ENCODE measurements at regions not wholly inside any gene's neighbourhood (a gene's known extent, or its start where the extent isn't known, plus 50 kb on each side); places are given as distances from the start of the nearest gene placed in this dataset.
"Not testable (repeated sequence)": the region's sequence is repeated elsewhere in the genome, so short reads cannot be mapped to it uniquely, and the experiment has no call there.

DNA sequence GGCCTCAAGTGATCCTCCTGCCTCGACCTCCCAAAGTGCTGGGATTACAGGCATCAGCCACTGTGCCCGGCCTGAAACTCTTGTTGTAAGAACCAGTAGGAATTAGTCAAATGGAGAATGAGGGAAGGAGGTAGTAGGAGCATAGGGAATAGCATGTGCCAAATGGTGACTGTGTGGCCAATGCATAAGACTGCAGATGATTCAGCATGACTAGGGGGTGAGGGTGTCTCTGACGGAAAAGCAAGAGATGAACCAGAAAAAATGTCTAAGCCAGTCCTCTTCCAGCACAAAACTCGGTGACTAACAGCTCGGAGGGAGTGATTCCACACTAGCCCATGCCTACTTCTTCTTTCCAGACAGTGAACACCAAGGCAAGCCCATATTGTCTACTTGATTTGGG is 58.2 kb upstream of the DUSP21 start:
- Histone ChIP-seq H3K4me1 (no peaks in the 10 kb centered on the region), H3K36me3 (no peaks in the 10 kb centered on the region), H3K27ac (no peak overlapping the region), H3K27me3 (no peaks in the 10 kb centered on the region), H3K4me3 (no peak overlapping the region), H3K9me3 (replicated peaks) (no peaks in the 10 kb centered on the region)
- DNase-seq = no peak

DNA sequence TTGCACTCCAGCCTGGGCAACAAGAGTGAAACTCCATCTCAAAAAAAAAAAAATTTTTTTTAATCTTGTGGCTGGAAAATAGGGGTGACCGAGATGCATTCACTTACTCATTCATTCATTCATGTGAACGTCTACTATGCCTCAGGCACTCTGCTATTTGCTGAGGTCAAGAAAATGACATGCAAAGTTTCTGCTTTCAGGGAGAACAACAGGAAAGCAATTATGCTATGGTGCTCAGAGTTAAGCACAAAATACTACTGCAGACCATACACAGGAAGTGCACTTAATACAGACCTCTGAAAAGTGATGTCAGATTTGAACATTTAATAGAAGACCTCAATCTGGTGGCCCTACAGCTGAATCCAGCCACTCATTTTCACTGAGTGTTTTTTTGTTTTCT is 59.6 kb upstream of the DUSP21 start:
- H3K36me3 ChIP-seq = no peaks in the 10 kb centered on the region
- no peak for DNase-seq

DNA sequence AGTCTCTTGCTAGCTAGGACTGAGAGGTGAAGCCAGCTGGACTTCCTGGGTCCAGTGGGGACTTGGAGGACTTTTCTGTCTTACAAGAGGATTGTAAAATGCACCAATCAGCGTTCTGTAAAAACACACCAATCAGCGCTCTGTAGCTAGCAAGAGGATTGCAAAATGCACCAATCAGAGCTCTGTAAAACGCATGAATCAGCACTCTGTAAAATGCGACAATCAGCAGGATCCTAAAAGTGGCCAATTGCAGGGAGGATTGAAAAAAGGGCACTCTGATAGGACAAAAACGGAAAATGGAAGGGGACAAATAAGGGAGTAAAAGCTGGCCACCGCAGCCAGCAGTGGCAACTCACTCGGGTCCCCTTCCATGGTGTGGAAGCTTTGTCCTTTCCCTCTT is 65.6 kb upstream of the DUSP21 start:
- no peak overlapping the region for H3K27ac ChIP-seq
- no peak overlapping the region for H3K4me3 ChIP-seq
- H3K36me3 ChIP-seq = no peaks in the 10 kb centered on the region
- H3K9me3 ChIP-seq (replicated peaks) = no peaks in the 10 kb centered on the region
- no peaks in the 10 kb centered on the region for H3K4me1 ChIP-seq
- no peaks in the 10 kb centered on the region for H3K27me3 ChIP-seq
- no peak for DNase-seq

More for the DNA sequence above, 59.6 kb upstream of the DUSP21 start:
- no peaks in the 10 kb centered on the region for H3K4me1 ChIP-seq
- no peaks in the 10 kb centered on the region for H3K27me3 ChIP-seq
- no peak overlapping the region for H3K4me3 ChIP-seq
- H3K9me3 ChIP-seq (replicated peaks) = no peaks in the 10 kb centered on the region
- H3K27ac ChIP-seq = no peak overlapping the region

DNA sequence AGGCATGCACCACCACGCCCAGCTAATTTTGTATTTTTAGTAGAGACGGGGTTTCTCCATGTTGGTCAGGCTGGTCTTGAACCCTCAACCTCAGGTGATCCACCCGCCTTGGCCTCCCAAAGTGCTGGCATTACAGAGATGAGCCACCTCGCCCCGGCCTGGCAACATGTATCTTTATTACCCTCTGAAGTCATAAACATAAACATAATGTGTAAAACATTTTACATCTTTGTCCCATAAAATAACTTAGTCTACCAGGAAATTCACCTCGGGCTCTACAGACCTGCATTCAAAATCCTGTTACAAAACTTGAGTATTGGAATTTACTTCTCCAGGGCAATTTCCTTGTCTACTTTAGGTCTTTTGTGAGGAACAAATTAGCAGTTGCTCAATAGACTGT is 68.1 kb upstream of the DUSP21 start:
- no peak for DNase-seq
- H3K27me3 ChIP-seq = no peaks in the 10 kb centered on the region
- no peak overlapping the region for H3K4me3 ChIP-seq
- no peaks in the 10 kb centered on the region for H3K9me3 ChIP-seq (replicated peaks)
- no peaks in the 10 kb centered on the region for H3K4me1 ChIP-seq
- H3K36me3 ChIP-seq = no peaks in the 10 kb centered on the region
- no peak overlapping the region for H3K27ac ChIP-seq

DNA sequence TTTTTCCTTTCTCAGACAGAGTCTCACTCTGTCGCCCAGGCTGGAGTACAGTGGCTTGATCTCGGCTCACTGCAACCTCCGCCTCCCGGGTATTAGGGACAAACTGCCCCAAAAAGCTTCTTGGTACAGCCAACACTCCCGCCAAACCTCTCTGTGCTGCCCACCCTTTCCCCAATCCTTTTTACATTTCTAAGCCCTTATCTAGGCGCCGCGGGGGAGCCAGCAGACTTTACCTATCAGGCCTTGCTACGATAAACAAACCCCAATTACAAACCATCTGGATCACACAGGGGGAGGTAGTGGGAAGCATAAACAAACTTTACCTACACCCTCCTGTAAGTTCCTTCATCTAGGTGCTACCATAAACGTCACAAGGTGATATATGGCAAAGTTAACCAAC is 69.8 kb upstream of the DUSP21 start:
- H3K27me3 ChIP-seq; H3K27ac ChIP-seq; H3K36me3 ChIP-seq; H3K4me3 ChIP-seq; H3K9me3 ChIP-seq (replicated peaks); H3K4me1 ChIP-seq; DNase-seq: not testable (repeated sequence)

DNA sequence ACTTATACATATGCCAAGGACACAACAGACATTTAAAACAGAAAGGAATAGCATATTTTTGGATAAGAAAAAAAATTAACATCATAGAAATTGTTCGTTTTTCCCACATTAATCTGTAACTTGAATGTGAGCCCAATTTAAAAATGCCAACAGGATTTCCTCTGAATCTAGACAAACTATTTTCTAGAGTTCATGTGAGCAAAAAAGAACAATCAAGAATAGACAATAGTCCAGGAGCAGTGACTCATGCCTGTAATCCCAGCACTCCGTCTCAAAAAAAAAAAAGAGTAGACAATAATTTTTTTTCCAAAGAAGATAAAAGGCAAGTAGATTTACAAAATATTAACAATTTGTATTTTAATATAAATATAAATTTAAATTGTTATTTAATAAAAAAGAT is 73.7 kb upstream of the DUSP21 start:
- Histone ChIP-seq H3K4me3 (no peak overlapping the region), H3K36me3 (no peaks in the 10 kb centered on the region), H3K4me1 (no peaks in the 10 kb centered on the region), H3K27ac (no peak overlapping the region), H3K27me3 (no peaks in the 10 kb centered on the region), H3K9me3 (replicated peaks) (no peaks in the 10 kb centered on the region)
- DNase-seq = no peak

DNA sequence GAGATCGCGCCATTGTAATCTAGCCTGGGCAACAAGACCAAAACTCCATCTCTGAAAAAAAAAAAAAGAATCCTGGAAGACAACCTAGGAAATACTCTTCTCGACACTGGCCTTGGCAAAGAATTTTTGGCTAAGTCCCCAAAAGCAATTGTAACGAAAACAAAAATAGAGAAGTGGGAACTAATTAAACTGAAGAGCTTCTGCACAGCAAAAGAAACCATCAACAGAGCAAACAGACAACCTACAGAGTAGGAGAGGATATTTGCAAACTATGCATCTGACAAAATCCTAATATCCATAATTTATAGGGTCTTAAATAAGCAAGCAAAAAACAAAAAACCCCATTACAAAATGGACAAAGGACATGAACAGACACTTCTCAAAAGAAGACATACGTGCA is 76.5 kb upstream of the DUSP21 start:
- no peaks in the 10 kb centered on the region for H3K27me3 ChIP-seq

DNA sequence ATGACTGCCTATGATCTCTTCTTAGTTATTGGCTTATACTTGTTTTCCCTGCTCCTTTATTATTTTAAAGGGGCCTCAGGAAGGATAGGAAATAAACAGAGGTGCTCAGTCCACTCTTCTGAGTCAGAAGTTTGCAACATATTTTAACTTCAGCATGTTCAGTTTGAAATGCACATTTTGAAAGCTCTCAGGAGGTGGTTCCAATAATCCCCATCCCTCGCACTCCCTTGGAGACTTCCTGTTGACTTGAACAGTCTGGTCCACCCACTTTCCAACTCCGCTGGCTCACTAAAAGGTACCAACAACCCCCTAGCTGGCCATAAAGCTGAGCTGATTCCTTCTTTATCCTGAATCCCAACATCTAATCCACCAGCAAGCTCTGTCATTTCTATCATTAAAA is 78.3 kb upstream of the DUSP21 start:
- no peaks in the 10 kb centered on the region for H3K9me3 ChIP-seq (replicated peaks)
- DNase-seq = no peak
- H3K4me1 ChIP-seq = no peaks in the 10 kb centered on the region
- no peaks in the 10 kb centered on the region for H3K27me3 ChIP-seq
- no peak overlapping the region for H3K4me3 ChIP-seq
- H3K27ac ChIP-seq = no peak overlapping the region
- H3K36me3 ChIP-seq = no peaks in the 10 kb centered on the region

More for the DNA sequence above, 76.5 kb upstream of the DUSP21 start:
- no peak for DNase-seq
- Histone ChIP-seq H3K27ac (no peak overlapping the region), H3K4me1 (no peaks in the 10 kb centered on the region), H3K4me3 (no peak overlapping the region), H3K9me3 (replicated peaks) (no peaks in the 10 kb centered on the region), H3K36me3 (no peaks in the 10 kb centered on the region)

DNA sequence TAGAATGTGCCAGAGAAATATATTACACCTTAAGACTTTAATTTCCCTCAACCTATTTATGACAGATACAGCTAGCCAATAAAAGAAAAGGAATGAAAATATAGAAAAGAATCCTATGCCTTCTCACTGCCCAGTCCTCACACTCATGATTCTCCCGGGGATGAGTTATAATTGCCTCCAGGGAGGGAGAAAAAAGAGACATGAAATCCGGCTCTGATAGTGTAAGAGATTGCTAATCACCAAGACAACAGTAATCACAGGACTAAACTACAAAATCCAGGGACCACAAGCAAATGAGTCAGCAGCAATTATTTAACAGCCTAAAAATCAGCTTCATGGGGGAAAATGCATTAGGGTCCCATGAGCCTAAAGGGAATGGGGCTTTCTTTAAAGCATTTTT is 95.9 kb upstream of the DUSP21 start:
- Histone ChIP-seq H3K36me3 (no peaks in the 10 kb centered on the region), H3K27ac (no peak overlapping the region), H3K4me3 (no peak overlapping the region), H3K4me1 (no peaks in the 10 kb centered on the region), H3K9me3 (replicated peaks) (no peaks in the 10 kb centered on the region), H3K27me3 (no peaks in the 10 kb centered on the region)
- DNase-seq = no peak

DNA sequence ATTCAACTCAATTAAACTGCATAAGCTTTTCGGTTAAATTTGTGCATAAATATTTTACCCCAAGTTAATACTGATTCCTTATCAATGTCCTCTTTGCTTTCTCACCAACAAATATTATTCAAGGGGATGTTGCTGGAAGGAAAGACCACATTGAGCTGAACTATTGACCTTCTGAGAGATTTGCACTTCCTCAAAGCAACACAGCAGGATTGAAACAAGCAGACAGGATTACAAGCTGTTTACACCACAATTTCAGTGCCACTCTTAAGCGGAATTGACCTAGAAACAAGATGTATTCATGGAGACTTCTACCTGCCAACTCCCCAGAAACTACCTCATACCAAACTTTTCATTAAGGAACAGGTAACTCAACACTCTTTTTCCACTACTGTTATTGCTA is 96.5 kb upstream of the DUSP21 start:
- Histone ChIP-seq H3K9me3 (replicated peaks) (no peaks in the 10 kb centered on the region), H3K4me1 (no peaks in the 10 kb centered on the region), H3K4me3 (no peak overlapping the region), H3K36me3 (no peaks in the 10 kb centered on the region), H3K27ac (no peak overlapping the region), H3K27me3 (no peaks in the 10 kb centered on the region)
- no peak for DNase-seq

DNA sequence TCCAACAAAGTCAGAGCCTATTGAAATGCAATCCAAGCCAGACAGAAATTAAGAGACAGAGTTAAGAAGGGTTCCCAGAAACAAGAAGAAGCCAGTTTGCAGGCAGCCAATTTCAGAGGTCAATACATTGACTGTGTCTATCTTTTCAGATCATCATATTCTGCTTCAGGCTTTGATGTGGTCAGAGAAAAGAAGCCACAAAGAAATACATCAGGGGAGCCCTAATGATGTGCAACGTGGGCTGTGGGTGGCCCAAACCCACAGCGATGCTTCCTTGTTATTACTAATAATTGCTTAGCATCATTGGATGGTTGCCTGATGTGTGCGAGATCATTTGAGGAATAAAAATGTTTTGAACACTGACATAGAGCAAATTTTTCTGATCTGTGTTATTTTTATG is 99.0 kb upstream of the DUSP21 start:
- no peak for DNase-seq
- Histone ChIP-seq H3K27ac (no peak overlapping the region), H3K4me3 (no peak overlapping the region), H3K4me1 (no peaks in the 10 kb centered on the region), H3K9me3 (replicated peaks) (no peaks in the 10 kb centered on the region), H3K27me3 (no peaks in the 10 kb centered on the region), H3K36me3 (no peaks in the 10 kb centered on the region)

DNA sequence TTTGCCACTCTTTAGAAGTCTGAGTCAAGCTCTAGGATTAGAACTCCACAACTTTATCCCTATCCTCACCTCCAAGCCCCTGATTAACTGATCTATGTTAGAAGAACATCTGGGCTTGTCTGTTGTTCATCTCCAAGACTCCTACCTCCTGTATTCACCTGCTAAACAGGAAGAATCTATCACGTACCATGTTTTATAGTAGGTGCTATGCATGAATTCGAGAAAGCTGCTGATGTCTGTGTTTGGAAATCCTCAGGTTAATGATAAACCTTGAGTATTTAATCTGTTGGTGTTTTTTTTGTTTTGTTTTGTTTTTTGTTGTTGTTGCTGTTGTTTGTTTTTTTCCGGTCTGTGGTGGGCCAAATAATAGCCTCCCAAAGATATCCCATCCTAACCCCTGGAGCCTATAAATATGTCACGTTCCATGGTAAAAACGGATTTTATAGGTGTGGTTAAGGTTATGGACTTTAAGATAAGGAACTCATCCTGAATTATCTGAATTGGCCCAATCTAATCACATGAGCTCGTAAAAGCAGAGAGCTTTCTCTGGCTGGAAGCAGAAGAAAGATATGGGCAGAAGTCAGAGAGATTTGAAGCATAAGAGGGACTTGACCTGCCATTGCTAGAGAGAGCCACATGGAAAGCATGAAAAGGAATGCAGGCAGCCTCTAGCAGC is 101.2 kb upstream of the DUSP21 start:
- Histone ChIP-seq H3K36me3 (no peaks in the 10 kb centered on the region), H3K4me3 (no peak overlapping the region), H3K27me3 (no peaks in the 10 kb centered on the region), H3K27ac (no peak overlapping the region), H3K4me1 (no peaks in the 10 kb centered on the region), H3K9me3 (replicated peaks) (no peaks in the 10 kb centered on the region)
- no peak for DNase-seq

DNA sequence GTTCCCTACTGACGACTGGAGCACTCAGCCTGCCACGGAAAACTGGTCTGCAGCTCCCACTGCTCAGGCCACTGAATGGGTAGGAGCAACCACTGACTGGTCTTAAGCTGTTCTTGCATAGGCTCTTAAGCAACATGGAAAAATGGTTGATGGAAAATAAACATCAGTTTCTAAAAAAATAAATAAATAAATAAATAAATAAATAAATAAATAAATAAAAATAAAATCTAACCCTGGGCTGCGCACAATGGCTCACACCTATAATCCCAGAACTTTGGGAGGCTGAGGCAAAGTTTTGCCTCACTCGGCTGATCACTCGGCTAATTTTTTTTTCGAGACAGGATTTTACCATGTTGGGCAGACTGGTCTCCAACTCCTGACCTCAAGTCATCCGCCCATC is 102.0 kb upstream of the DUSP21 start:
- H3K27ac ChIP-seq; H3K4me1 ChIP-seq; H3K4me3 ChIP-seq; H3K27me3 ChIP-seq; H3K9me3 ChIP-seq (replicated peaks); DNase-seq; H3K36me3 ChIP-seq: not testable (repeated sequence)

DNA sequence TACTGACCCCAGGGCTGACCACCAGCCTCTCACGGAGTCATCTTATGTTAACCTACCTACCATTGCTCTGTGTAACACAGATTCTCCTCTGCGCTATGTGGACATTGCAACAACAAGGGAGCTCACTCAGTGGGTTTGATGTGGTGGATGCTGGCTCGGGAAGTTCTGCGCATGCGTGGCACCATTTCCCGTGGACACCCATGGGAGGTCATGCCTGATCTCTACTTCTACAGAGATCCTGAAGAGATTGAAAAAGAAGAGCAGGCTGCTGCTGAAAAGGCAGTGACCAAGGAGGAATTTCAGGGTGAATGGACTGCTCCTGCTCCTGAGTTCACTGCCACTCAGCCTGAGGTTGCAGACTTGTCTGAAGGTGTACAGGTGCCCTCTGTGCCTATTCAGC is 102.4 kb upstream of the DUSP21 start:
- H3K4me1 ChIP-seq; H3K36me3 ChIP-seq; H3K4me3 ChIP-seq; H3K27me3 ChIP-seq; H3K27ac ChIP-seq; H3K9me3 ChIP-seq (replicated peaks); DNase-seq: not testable (repeated sequence)

DNA sequence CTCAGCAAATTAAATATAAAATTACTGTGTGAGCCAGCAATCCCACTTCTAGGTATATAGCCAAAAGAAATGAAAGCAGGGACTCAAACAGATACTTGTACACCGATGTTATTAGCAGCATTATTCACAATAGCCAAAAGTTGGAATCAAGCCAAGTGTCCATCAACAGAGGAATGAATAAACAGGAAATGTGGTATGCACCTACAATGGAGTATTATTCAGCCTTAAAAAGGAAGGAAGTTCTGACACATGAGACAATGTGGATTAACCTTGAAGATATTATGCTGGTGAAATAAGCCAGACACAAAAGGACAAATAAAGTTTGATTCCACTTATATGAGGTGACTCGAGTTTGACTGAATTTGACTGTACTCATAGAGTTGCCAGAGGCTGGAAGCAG is 108.3 kb upstream of the DUSP21 start:
- no peaks in the 10 kb centered on the region for H3K27me3 ChIP-seq
- no peaks in the 10 kb centered on the region for H3K9me3 ChIP-seq (replicated peaks)
- no peak for DNase-seq
- no peaks in the 10 kb centered on the region for H3K36me3 ChIP-seq
- H3K4me3 ChIP-seq = no peak overlapping the region
- no peaks in the 10 kb centered on the region for H3K4me1 ChIP-seq
- no peak overlapping the region for H3K27ac ChIP-seq

DNA sequence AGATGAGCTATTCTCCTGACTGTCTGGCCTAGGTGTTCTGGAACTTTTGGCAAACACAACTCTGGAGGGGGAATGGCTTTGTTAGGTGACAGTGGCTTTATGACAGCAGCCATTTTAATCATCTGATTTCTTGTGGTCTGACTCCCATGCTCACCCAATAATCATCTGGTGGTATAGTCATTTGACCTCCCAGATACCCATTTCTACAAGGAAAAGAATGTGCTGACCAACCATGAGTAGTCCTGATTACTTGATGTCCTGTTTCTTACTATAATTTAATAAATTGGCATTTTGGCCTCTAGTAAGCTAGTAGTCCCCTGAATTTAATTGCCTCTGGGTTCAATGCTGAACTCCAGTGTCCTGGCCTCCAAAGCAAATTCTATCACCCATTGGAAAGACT is 109.9 kb upstream of the DUSP21 start:
- Histone ChIP-seq H3K4me3 (no peak overlapping the region), H3K27ac (no peak overlapping the region), H3K9me3 (replicated peaks) (no peaks in the 10 kb centered on the region), H3K27me3 (no peaks in the 10 kb centered on the region), H3K36me3 (no peaks in the 10 kb centered on the region), H3K4me1 (no peaks in the 10 kb centered on the region)
- no peak for DNase-seq

Data from SJCRH30 (cell line).